ENCODE measurements at regions not wholly inside any gene's neighbourhood (a gene's known extent, or its start where the extent isn't known, plus 50 kb on each side); places are given as distances from the start of the nearest gene placed in this dataset.

GRCh38 chr22:47783433-47784366, 1021.2 kb downstream of the TBC1D22A start:
- DNase-seq, result no peak

GRCh38 chr22:47782328-47783075, 1020.1 kb downstream of the TBC1D22A start:
- DNase-seq, result no peak

GRCh38 chr22:47781427-47782111, 1019.1 kb downstream of the TBC1D22A start:
- DNase-seq, result no peak

- DNase-seq, result no peak
Observed at GRCh38 chr22:47781024-47781423, 1018.6 kb downstream of the TBC1D22A start.

- DNase-seq, result no peak
Observed at GRCh38 chr22:47780281-47780875, 1017.9 kb downstream of the TBC1D22A start.

- DNase-seq, result no peak
Observed at GRCh38 chr22:47779474-47779873, 1017.0 kb downstream of the TBC1D22A start.

GRCh38 chr22:47778160-47778658, 1015.8 kb downstream of the TBC1D22A start:
- no peak for DNase-seq

GRCh38 chr22:47777426-47777825, 1015.0 kb downstream of the TBC1D22A start:
- no peak for DNase-seq

GRCh38 chr22:47776329-47776728, 1013.9 kb downstream of the TBC1D22A start:
- DNase-seq, result no peak

- DNase-seq, result no peak
Observed at GRCh38 chr22:47775686-47776085, 1013.2 kb downstream of the TBC1D22A start.

GRCh38 chr22:47775191-47775590, 1012.7 kb downstream of the TBC1D22A start:
- no peak for DNase-seq

- no peak for DNase-seq
Observed at GRCh38 chr22:47773635-47774034, 1011.2 kb downstream of the TBC1D22A start.

- no peak for DNase-seq
Observed at GRCh38 chr22:47772864-47773263, 1010.4 kb downstream of the TBC1D22A start.

GRCh38 chr22:47769652-47770051, 1007.2 kb downstream of the TBC1D22A start:
- no peak for DNase-seq

- no peak for DNase-seq
Observed at GRCh38 chr22:47768027-47768426, 1005.6 kb downstream of the TBC1D22A start.

- no peak for DNase-seq
Observed at GRCh38 chr22:47767403-47767802, 1005.0 kb downstream of the TBC1D22A start.

- no peak for DNase-seq
Observed at GRCh38 chr22:47765757-47766156, 1003.3 kb downstream of the TBC1D22A start.

GRCh38 chr22:47762141-47762540, 999.7 kb downstream of the TBC1D22A start:
- no peak for DNase-seq

GRCh38 chr22:47759909-47760308, 997.5 kb downstream of the TBC1D22A start:
- no peak for DNase-seq

- no peak for DNase-seq
Observed at GRCh38 chr22:47757741-47758140, 995.3 kb downstream of the TBC1D22A start.

GRCh38 chr22:47750086-47750485, 987.6 kb downstream of the TBC1D22A start:
- no peak for DNase-seq

- DNase-seq, result no peak
Observed at GRCh38 chr22:47748957-47749356, 986.5 kb downstream of the TBC1D22A start.

- DNase-seq, result no peak
Observed at GRCh38 chr22:47748271-47748670, 985.8 kb downstream of the TBC1D22A start.

All from CD4-positive, alpha-beta T cell treated with Interleukin-1 beta for 1 hour (primary cell).